GM18498 (cell line): ENCODE measurements at regions not wholly inside any gene's neighbourhood (a gene's known extent, or its start where the extent isn't known, plus 50 kb on each side); places are given as distances from the start of the nearest gene placed in this dataset.

Experiments used
- ATAC-seq: cut with Tn5 transposase; IDR thresholded peaks from one replicate; pipeline ENCODE4 v1.9.1; 2021; ENCODE audit warnings: mild to moderate bottlenecking, moderate library complexity; ENCODE audit not compliant: unreplicated experiment

GRCh38 chr6:169165561-169166300, 87.9 kb downstream of the THBS2 start:
- no peak for ATAC-seq

GRCh38 chr6:169164986-169165385, 88.7 kb downstream of the THBS2 start:
- no peak for ATAC-seq

- ATAC-seq: no peak
Measured at GRCh38 chr6:169164451-169164850, 89.2 kb downstream of the THBS2 start.

- no peak for ATAC-seq
Measured at GRCh38 chr6:169163411-169163901, 90.2 kb downstream of the THBS2 start.

GRCh38 chr6:169162752-169163407, 90.8 kb downstream of the THBS2 start:
- no peak for ATAC-seq

GRCh38 chr6:169162249-169162648, 91.4 kb downstream of the THBS2 start:
- no peak for ATAC-seq

GRCh38 chr6:169161572-169162167, 92.0 kb downstream of the THBS2 start:
- ATAC-seq: no peak

GRCh38 chr6:169160855-169161560, 92.6 kb downstream of the THBS2 start:
- ATAC-seq: no peak

GRCh38 chr6:169160091-169160854, 93.4 kb downstream of the THBS2 start:
- no peak for ATAC-seq

- ATAC-seq: no peak
Measured at GRCh38 chr6:169159331-169159730, 94.3 kb downstream of the THBS2 start.

- no peak for ATAC-seq
Measured at GRCh38 chr6:169158691-169159090, 95.0 kb downstream of the THBS2 start.

- ATAC-seq: no peak
Measured at GRCh38 chr6:169158174-169158573, 95.5 kb downstream of the THBS2 start.

- no peak for ATAC-seq
Measured at GRCh38 chr6:169157197-169158148, 96.2 kb downstream of the THBS2 start.

GRCh38 chr6:169156793-169157147, 96.9 kb downstream of the THBS2 start:
- no peak for ATAC-seq

GRCh38 chr6:169156108-169156792, 97.4 kb downstream of the THBS2 start:
- ATAC-seq: no peak

- no peak for ATAC-seq
Measured at GRCh38 chr6:169155481-169155880, 98.2 kb downstream of the THBS2 start.

GRCh38 chr6:169153401-169153800, 100.2 kb downstream of the THBS2 start:
- no peak for ATAC-seq

- no peak for ATAC-seq
Measured at GRCh38 chr6:169146521-169146920, 107.1 kb downstream of the THBS2 start.

- ATAC-seq: no peak
Measured at GRCh38 chr6:169145991-169146501, 107.6 kb downstream of the THBS2 start.
